GM12891 (cell line): ENCODE measurements at regions not wholly inside any gene's neighbourhood (a gene's known extent, or its start where the extent isn't known, plus 50 kb on each side); places are given as distances from the start of the nearest gene placed in this dataset.
"Not testable (repeated sequence)": the region's sequence is repeated elsewhere in the genome, so short reads cannot be mapped to it uniquely, and the experiment has no call there.

ENCODE experiments used
- DNase-seq: peaks from one replicate; pipeline ENCODE4 v3.0.0; 2011; ENCODE audit warnings: low spot score; ENCODE audit not compliant: insufficient read length
- FAIRE-seq: peaks from 2 replicates; lab custom pipeline; 2011; peaks lifted over from hg19 to GRCh38; lab: Jason Lieb, UNC
- PAX5 ChIP-seq: IDR thresholded peaks from 2 replicates; pipeline ENCODE4 v1.6.1; 2011; ENCODE audit warnings: low read length, moderate library complexity, mild to moderate bottlenecking; ENCODE audit not compliant: insufficient read depth, severe bottlenecking
- POLR2A ChIP-seq: IDR thresholded peaks from 2 replicates; pipeline ENCODE4 v1.6.1; 2011; ENCODE audit warnings: low read depth, low read length, control low read depth
- POLR2AphosphoS5 ChIP-seq: IDR thresholded peaks from 2 replicates; pipeline ENCODE4 v1.6.1; 2011; ENCODE audit warnings: low read depth, low read length, control low read depth
- POU2F2 ChIP-seq: IDR thresholded peaks from 2 replicates; pipeline ENCODE4 v1.6.1; 2011; ENCODE audit warnings: low read depth, mild to moderate bottlenecking, control low read depth, low read length, moderate library complexity
- SPI1 ChIP-seq: IDR thresholded peaks from 2 replicates; pipeline ENCODE4 v1.6.1; 2011; ENCODE audit warnings: low read depth, low read length, control low read depth
- TAF1 ChIP-seq: IDR thresholded peaks from 2 replicates; pipeline ENCODE4 v1.6.1; 2011; ENCODE audit warnings: low read depth, low read length, control low read depth

DNA sequence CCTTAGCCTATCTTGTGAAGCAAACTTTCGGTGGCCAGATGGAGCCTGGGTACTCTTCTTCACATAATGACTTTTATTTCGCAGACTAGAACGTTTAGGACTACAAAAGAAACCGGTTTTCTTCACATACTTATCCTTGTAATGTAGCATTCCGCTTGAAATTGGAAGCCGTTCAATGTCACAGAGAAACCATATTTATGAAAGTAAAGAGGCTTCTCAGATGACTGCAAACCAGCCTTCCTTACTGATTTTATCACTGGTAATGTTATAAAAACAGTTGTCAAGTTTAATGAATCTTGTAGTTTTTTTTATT is 94.1 kb downstream of the PPIAL4G start:
- no peak for TF ChIP-seq TAF1
- no peak for TF ChIP-seq POLR2A
- TF ChIP-seq POU2F2 = no peak
- TF ChIP-seq SPI1 = no peak
- TF ChIP-seq PAX5 = no peak
- TF ChIP-seq POLR2AphosphoS5 = no peak
- DNase-seq = no peak
- no peak for FAIRE-seq

GRCh38 chr1:148388260-148389026 is 94.7 kb downstream of the PPIAL4G start:
- peak; percentile 5 for FAIRE-seq
- DNase-seq = peak; percentile 71
- TF ChIP-seq POU2F2 (peak; percentile 94), POLR2AphosphoS5 (peak; percentile 99), TAF1 (peak; percentile 42; the same call in 1 of the 2 replicates), PAX5 (no peak), POLR2A (peak; percentile 99), SPI1 (peak; percentile 69)

GRCh38 chr1:148387949-148388259 is 95.2 kb downstream of the PPIAL4G start:
- FAIRE-seq, DNase-seq: not testable (repeated sequence)

- not testable (repeated sequence) for FAIRE-seq, DNase-seq
These were observed 95.8 kb downstream of the PPIAL4G start for GRCh38 chr1:148387122-148387948.

GRCh38 chr1:148386617-148387016 is 96.5 kb downstream of the PPIAL4G start:
- TF ChIP-seq TAF1 = no peak
- TF ChIP-seq POLR2AphosphoS5 = no peak
- no peak for TF ChIP-seq SPI1
- TF ChIP-seq POU2F2 = no peak
- no peak for TF ChIP-seq POLR2A
- no peak for TF ChIP-seq PAX5
- DNase-seq = no peak
- no peak for FAIRE-seq

DNA sequence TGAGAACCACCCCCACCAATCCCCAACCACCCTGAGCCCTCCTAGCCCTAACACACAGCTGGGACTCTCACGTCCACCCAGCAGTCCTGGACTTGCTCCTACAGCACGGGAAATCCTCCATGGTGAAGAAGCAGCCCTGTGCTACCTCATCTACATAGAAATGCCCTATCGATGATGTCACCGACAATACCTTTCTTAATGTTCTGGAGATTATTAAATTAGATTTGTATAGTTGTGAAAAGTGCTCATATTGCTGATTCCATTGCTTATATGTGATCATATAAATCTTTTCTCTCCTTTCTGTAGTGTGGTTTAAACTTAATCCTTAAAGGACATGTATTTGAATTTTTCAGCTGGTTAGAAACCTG is 97.1 kb downstream of the PPIAL4G start:
- FAIRE-seq, DNase-seq: not testable (repeated sequence)

DNA sequence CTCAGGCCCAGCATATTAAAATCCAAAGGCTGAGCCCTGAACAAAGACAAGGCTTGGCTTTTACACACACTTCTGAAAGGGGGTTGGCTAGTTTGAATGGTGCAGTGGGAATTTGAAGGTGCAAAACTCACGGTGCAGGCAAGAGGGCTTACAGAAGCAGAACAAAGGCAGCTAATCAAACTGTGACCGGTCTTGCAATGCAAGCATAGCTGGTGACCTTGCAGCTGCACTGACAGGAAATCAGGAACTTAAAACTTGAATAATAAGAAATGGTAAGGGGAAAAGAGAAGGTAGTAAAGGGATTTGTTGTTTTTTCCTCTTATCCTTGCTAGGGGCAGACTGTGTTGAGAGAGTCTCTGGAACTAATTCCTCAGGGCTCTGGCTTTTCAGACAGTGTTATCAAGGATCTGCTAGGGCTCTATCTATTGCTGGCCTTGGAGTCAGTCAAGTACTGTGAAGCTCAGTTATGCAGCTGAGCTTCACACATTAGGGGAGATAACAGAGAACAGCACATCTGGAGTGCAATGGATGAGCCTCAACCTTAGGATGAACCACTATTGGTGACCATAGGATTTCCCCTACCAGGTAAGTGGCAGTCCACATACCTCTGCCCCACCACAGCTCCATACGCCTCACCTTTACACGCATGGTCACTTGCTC is 97.6 kb downstream of the PPIAL4G start:
- TF ChIP-seq TAF1 = no peak
- TF ChIP-seq POLR2A = peak; percentile 46; the same call in 1 of the 2 replicates
- peak; percentile 44; the same call in 1 of the 2 replicates for TF ChIP-seq POLR2AphosphoS5
- no peak for TF ChIP-seq PAX5
- TF ChIP-seq SPI1 = no peak
- TF ChIP-seq POU2F2 = no peak
- FAIRE-seq = no peak
- DNase-seq = no peak

GRCh38 chr1:148383966-148384365 is 99.1 kb downstream of the PPIAL4G start:
- DNase-seq (no peak), FAIRE-seq (no peak)
- no peak for TF ChIP-seq PAX5
- no peak for TF ChIP-seq POU2F2
- TF ChIP-seq SPI1 = no peak

GRCh38 chr1:148379697-148380096 is 103.4 kb downstream of the PPIAL4G start:
- FAIRE-seq (no peak), DNase-seq (no peak)
- TF ChIP-seq PAX5 (no peak), POLR2AphosphoS5 (no peak), SPI1 (no peak), POU2F2 (no peak), POLR2A (no peak), TAF1 (no peak)

DNA sequence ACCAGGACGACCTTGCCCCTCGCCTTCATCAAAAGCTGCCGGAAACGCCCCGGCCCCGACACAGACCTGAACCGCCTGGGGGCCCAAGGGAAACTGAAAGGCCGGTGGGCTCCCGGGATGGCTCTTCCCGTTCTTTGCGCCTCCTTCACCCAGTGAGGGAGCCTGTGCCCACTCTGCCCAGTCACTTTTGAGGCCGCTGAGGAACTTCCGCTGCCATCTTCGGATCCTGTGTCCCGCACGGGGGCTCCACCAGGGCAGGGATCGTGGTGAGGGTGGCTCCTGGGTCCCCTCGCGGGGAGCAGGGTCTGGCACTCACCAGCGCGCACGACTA is 104.0 kb downstream of the PPIAL4G start:
- FAIRE-seq = no peak

DNA sequence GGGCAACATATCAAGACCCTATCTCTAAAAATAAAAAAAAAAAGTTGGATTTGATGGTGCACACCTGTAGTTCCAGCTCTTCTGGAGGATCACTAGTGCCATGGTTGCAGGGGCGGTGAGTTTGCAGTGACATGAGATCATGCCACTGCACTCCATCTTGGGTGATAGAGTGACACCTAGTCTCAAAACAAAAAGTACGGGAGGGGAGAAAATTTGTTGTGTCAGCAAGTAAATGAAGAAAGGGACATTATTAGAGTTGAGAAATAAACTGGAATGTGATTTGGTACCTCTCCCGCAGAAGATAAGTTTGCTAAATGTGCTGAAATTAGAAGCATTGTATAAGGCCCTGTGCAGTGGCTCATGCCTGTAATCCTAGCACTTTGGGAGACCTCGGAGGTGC is 105.1 kb downstream of the PPIAL4G start:
- not testable (repeated sequence) for FAIRE-seq, DNase-seq

More for the DNA sequence above, 104.0 kb downstream of the PPIAL4G start:
- no peak for DNase-seq
- TF ChIP-seq PAX5 (no peak), POU2F2 (no peak), SPI1 (no peak), POLR2A (no peak), POLR2AphosphoS5 (no peak), TAF1 (no peak)

DNA sequence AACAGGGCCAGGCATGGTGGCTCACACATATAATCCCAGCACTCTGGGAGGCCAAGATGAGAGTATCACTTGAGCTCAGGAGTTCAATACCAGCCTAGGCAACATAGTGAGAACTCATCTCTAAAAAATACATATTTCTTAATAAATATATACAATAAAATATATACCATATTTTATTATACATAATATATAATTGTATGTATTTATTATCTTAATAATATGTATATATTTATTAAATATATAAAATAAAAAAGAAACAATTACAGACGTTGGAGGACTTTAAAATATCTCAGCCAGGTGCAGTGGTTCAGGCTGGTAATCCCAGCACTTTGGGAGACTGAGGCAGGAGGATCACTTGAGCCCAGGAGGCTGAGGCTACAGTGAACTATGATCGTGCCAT is 106.1 kb downstream of the PPIAL4G start:
- not testable (repeated sequence) for DNase-seq, FAIRE-seq
